ENCODE measurements at regions not wholly inside any gene's neighbourhood (a gene's known extent, or its start where the extent isn't known, plus 50 kb on each side); places are given as distances from the start of the nearest gene placed in this dataset.

- no peaks in the 10 kb centered on the region for H3K36me3 ChIP-seq (ENCODE audit: insufficient read depth, low read length, poor library complexity, severe bottlenecking)
- H3K27ac ChIP-seq (ENCODE audit: low read depth, low read length, poor library complexity, severe bottlenecking): no peak overlapping the region
- BruUV-seq (replicated peaks): no TSS peak
- H3K27me3 ChIP-seq (replicated peaks; ENCODE audit: insufficient read depth, low read depth, low read length, poor library complexity): no peaks in the 10 kb centered on the region
- H3K4me1 ChIP-seq (ENCODE audit: insufficient read depth, low read length, poor library complexity, severe bottlenecking): no peaks in the 10 kb centered on the region
- ChIA-PET POLR2A (ENCODE audit: low non-redundant PET) (no interaction called here), CTCF (no interaction called here)
- DNase-seq (ENCODE audit: low spot score): no peak
- intact Hi-C loops (cut with micrococcal nuclease; ENCODE audit: unreplicated experiment): no loop called here
- H3K4me3 ChIP-seq (ENCODE audit: low read depth, low read length, poor library complexity, severe bottlenecking): no peak overlapping the region
- TF ChIP-seq EZH2 (IDR thresholded peaks at IDR 0.05; ENCODE audit: borderline replicate concordance, low read depth, low read length, poor library complexity, severe bottlenecking): no peak
- TF ChIP-seq, protein P1, sequence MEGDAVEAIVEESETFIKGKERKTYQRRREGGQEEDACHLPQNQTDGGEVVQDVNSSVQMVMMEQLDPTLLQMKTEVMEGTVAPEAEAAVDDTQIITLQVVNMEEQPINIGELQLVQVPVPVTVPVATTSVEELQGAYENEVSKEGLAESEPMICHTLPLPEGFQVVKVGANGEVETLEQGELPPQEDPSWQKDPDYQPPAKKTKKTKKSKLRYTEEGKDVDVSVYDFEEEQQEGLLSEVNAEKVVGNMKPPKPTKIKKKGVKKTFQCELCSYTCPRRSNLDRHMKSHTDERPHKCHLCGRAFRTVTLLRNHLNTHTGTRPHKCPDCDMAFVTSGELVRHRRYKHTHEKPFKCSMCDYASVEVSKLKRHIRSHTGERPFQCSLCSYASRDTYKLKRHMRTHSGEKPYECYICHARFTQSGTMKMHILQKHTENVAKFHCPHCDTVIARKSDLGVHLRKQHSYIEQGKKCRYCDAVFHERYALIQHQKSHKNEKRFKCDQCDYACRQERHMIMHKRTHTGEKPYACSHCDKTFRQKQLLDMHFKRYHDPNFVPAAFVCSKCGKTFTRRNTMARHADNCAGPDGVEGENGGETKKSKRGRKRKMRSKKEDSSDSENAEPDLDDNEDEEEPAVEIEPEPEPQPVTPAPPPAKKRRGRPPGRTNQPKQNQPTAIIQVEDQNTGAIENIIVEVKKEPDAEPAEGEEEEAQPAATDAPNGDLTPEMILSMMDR (conservative IDR thresholded peaks at IDR 0.05; ENCODE audit: low read depth, low read length): no peak
- H3K9me3 ChIP-seq (ENCODE audit: low read depth, low read length, poor library complexity, severe bottlenecking): no peaks in the 10 kb centered on the region
Observed at GRCh38 chr5:15304914-15305834, 194.8 kb upstream of the FBXL7 start.

GRCh38 chr5:15304066-15304731 lies 195.8 kb upstream of the FBXL7 start:
- POLR2A ChIA-PET (ENCODE audit: low non-redundant PET): no interaction called here
- H3K27ac ChIP-seq (ENCODE audit: low read depth, low read length, poor library complexity, severe bottlenecking): no peak overlapping the region
- no peak for DNase-seq (ENCODE audit: low spot score)
- H3K9me3 ChIP-seq (ENCODE audit: low read depth, low read length, poor library complexity, severe bottlenecking): no peaks in the 10 kb centered on the region
- H3K27me3 ChIP-seq (replicated peaks; ENCODE audit: insufficient read depth, low read depth, low read length, poor library complexity): no peaks in the 10 kb centered on the region
- TF ChIP-seq EZH2 (IDR thresholded peaks at IDR 0.05; ENCODE audit: borderline replicate concordance, low read depth, low read length, poor library complexity, severe bottlenecking): no peak
- no TSS peak for BruUV-seq (replicated peaks)
- intact Hi-C loops (cut with micrococcal nuclease; ENCODE audit: unreplicated experiment): no loop called here
- no peaks in the 10 kb centered on the region for H3K36me3 ChIP-seq (ENCODE audit: insufficient read depth, low read length, poor library complexity, severe bottlenecking)
- CTCF ChIA-PET: no interaction called here
- no peaks in the 10 kb centered on the region for H3K4me1 ChIP-seq (ENCODE audit: insufficient read depth, low read length, poor library complexity, severe bottlenecking)
- H3K4me3 ChIP-seq (ENCODE audit: low read depth, low read length, poor library complexity, severe bottlenecking): no peak overlapping the region

DNA sequence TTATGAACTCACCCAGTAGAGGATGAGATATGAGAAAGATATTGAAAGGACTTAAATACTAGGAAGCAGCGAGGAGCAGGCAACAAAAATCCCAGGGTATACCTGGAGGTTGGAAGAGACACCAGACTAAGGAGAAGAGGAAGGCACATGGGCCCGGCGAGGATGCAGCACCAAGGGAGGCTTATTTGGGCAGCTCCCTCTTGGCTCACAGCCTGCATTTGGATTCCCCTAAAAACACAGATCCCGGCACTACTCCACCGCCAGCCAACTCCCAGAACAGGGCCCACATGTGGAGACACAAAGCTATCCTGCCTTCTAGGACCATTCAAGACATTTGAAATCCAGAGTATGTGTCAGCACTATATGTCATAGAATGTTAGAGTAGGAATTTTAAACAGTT lies 199.8 kb upstream of the FBXL7 start:
- no peaks in the 10 kb centered on the region for H3K36me3 ChIP-seq (ENCODE audit: insufficient read depth, low read length, poor library complexity, severe bottlenecking)
- H3K4me1 ChIP-seq (ENCODE audit: insufficient read depth, low read length, poor library complexity, severe bottlenecking): no peaks in the 10 kb centered on the region
- ChIA-PET POLR2A (ENCODE audit: low non-redundant PET) (no interaction called here), CTCF (no interaction called here)
- no TSS peak for BruUV-seq (replicated peaks)
- no peaks in the 10 kb centered on the region for H3K27me3 ChIP-seq (replicated peaks; ENCODE audit: insufficient read depth, low read depth, low read length, poor library complexity)
- TF ChIP-seq, protein P1 (conservative IDR thresholded peaks at IDR 0.05; ENCODE audit: low read depth, low read length): no peak
- no peak for DNase-seq (ENCODE audit: low spot score)
- intact Hi-C loops (cut with micrococcal nuclease; ENCODE audit: unreplicated experiment): no loop called here
- H3K9me3 ChIP-seq (ENCODE audit: low read depth, low read length, poor library complexity, severe bottlenecking): peaks cover 6% of the 10 kb centered on the region
- H3K27ac ChIP-seq (ENCODE audit: low read depth, low read length, poor library complexity, severe bottlenecking): no peak overlapping the region
- no peak overlapping the region for H3K4me3 ChIP-seq (ENCODE audit: low read depth, low read length, poor library complexity, severe bottlenecking)
